ENCODE measurements at regions not wholly inside any gene's neighbourhood (a gene's known extent, or its start where the extent isn't known, plus 50 kb on each side); places are given as distances from the start of the nearest gene placed in this dataset.

DNA sequence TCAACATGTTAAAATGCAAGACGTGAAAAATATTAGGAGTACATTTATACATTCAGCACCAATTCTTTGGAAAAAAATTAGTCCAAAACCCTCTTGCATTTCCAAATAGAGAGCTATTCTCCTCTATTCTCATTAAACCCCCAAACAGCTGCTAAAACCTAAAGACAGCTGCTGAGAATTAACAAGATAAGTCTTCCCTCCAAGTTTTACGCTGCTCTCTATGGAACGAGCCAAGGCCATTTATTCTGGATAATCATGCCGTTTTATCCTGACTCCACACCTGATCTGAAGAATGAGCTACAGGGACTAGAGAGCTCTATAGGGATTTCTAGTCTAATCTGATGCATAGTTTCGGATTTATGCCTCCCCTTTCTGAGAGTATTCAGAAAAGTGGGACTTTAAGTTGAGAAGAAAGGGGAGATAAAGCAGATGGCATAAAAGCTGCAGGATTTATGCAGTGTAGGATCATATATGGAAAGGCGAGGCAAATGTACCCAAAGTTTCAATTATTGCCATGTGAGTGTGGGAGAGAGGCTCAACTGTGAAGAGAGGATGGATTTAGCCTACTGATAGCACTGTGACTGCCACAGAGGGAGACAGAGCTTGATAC, 64.7 kb upstream of the HS3ST5 start:
- H3K4me3 Mint-ChIP-seq (ENCODE audit: unreplicated experiment): no peak overlapping the region
- TF ChIP-seq, protein P1, sequence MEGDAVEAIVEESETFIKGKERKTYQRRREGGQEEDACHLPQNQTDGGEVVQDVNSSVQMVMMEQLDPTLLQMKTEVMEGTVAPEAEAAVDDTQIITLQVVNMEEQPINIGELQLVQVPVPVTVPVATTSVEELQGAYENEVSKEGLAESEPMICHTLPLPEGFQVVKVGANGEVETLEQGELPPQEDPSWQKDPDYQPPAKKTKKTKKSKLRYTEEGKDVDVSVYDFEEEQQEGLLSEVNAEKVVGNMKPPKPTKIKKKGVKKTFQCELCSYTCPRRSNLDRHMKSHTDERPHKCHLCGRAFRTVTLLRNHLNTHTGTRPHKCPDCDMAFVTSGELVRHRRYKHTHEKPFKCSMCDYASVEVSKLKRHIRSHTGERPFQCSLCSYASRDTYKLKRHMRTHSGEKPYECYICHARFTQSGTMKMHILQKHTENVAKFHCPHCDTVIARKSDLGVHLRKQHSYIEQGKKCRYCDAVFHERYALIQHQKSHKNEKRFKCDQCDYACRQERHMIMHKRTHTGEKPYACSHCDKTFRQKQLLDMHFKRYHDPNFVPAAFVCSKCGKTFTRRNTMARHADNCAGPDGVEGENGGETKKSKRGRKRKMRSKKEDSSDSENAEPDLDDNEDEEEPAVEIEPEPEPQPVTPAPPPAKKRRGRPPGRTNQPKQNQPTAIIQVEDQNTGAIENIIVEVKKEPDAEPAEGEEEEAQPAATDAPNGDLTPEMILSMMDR (IDR thresholded peaks at IDR 0.05; ENCODE audit: partially characterized antibody, unreplicated experiment): no peak
- H3K36me3 Mint-ChIP-seq (ENCODE audit: unreplicated experiment): no peaks in the 10 kb centered on the region
- no peak overlapping the region for H3K27ac Mint-ChIP-seq (ENCODE audit: unreplicated experiment)
- peaks cover 10% of the 10 kb centered on the region for H3K4me1 Mint-ChIP-seq (ENCODE audit: low read depth, unreplicated experiment)
- no peak for DNase-seq
- H3K27me3 Mint-ChIP-seq (ENCODE audit: unreplicated experiment): no peaks in the 10 kb centered on the region
- H3K9me3 Mint-ChIP-seq (ENCODE audit: unreplicated experiment): no peaks in the 10 kb centered on the region

DNA sequence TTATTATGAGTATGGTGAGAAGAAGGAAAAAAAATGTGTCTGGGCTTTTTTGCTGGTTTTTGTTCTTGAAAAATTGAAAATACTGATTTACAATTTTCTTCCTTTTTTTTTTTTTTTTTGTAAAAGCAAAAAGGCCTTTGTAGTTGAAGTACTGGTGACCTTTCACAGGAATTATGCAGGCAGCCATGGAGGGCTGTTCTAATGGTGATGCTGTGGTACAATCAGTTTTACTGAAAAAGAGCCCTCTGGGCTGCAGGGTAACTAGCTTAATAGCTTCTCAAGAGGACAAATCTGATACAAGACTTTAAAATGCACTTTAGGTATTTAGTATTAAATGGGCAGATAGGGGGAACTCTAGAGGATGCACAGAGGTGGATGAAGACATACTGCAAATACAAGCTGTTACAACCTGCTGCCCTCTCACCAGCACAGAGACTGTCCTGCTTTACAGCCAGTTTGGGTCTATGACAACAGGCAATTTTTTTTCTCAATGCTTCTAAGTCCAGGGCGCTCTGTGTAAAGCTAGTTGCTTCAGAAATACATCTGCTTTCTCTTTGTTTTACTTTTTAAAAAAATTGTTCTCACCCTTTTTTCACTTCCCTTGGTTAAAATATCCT, 61.6 kb upstream of the HS3ST5 start:
- H3K27me3 Mint-ChIP-seq (ENCODE audit: unreplicated experiment): no peaks in the 10 kb centered on the region
- H3K9me3 Mint-ChIP-seq (ENCODE audit: unreplicated experiment): no peaks in the 10 kb centered on the region
- DNase-seq: no peak
- peaks cover 16% of the 10 kb centered on the region for H3K4me1 Mint-ChIP-seq (ENCODE audit: low read depth, unreplicated experiment)
- H3K27ac Mint-ChIP-seq (ENCODE audit: unreplicated experiment): peak overlapping the region; percentile 70
- H3K4me3 Mint-ChIP-seq (ENCODE audit: unreplicated experiment): no peak overlapping the region
- H3K36me3 Mint-ChIP-seq (ENCODE audit: unreplicated experiment): no peaks in the 10 kb centered on the region
- TF ChIP-seq, protein P1 (IDR thresholded peaks at IDR 0.05; ENCODE audit: partially characterized antibody, unreplicated experiment): no peak

DNA sequence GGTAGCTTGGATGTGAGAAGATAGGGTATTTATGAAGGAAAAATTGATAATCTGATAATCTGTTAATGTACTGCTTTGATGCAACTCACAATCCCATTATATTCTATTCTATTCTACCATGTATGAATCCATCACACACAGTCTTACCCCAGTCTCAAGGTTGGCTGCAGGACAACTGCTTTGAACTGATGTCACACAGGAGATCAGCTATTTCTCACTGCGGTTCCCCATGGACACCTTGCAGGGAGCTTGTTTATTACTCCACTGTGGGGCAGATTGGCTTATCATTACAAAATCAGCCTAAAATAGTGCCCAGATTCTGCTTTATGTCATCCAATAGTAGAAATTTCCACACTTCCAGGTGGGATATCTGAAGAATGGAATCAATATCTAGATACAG, 61.0 kb upstream of the HS3ST5 start:
- H3K27me3 Mint-ChIP-seq (ENCODE audit: unreplicated experiment): no peaks in the 10 kb centered on the region
- peaks cover 16% of the 10 kb centered on the region for H3K4me1 Mint-ChIP-seq (ENCODE audit: low read depth, unreplicated experiment)
- H3K27ac Mint-ChIP-seq (ENCODE audit: unreplicated experiment): no peak overlapping the region
- no peak for DNase-seq
- no peaks in the 10 kb centered on the region for H3K9me3 Mint-ChIP-seq (ENCODE audit: unreplicated experiment)
- no peak overlapping the region for H3K4me3 Mint-ChIP-seq (ENCODE audit: unreplicated experiment)
- TF ChIP-seq, protein P1 (IDR thresholded peaks at IDR 0.05; ENCODE audit: partially characterized antibody, unreplicated experiment): no peak
- no peaks in the 10 kb centered on the region for H3K36me3 Mint-ChIP-seq (ENCODE audit: unreplicated experiment)

DNA sequence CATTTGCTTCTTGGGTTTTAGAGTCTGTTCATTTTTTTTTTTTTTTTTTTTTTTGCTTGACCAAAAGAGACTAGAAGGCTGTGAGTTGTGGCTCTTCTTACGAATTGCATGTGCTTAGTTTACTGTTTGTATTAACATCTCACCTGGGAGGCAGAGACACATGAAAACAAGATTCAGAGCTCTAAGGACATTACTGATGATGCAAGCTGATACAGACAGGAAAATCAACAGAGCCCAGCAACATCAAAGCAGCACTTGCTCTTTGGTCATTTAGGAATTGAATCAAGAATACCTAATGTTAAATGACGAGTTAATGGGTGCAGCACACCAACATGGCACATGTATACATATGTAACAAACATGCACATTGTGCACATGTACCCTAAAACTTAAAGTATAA, 55.7 kb upstream of the HS3ST5 start:
- Mint-ChIP-seq H3K27ac (ENCODE audit: unreplicated experiment) (no peak overlapping the region), H3K27me3 (ENCODE audit: unreplicated experiment) (no peaks in the 10 kb centered on the region), H3K36me3 (ENCODE audit: unreplicated experiment) (no peaks in the 10 kb centered on the region), H3K9me3 (ENCODE audit: unreplicated experiment) (no peaks in the 10 kb centered on the region), H3K4me1 (ENCODE audit: low read depth, unreplicated experiment) (peaks cover 8% of the 10 kb centered on the region), H3K4me3 (ENCODE audit: unreplicated experiment) (no peak overlapping the region)
- TF ChIP-seq, protein P1 (IDR thresholded peaks at IDR 0.05; ENCODE audit: partially characterized antibody, unreplicated experiment): no peak
- no peak for DNase-seq
